ENCODE measurements at regions not wholly inside any gene's neighbourhood (a gene's known extent, or its start where the extent isn't known, plus 50 kb on each side); places are given as distances from the start of the nearest gene placed in this dataset.

DNA sequence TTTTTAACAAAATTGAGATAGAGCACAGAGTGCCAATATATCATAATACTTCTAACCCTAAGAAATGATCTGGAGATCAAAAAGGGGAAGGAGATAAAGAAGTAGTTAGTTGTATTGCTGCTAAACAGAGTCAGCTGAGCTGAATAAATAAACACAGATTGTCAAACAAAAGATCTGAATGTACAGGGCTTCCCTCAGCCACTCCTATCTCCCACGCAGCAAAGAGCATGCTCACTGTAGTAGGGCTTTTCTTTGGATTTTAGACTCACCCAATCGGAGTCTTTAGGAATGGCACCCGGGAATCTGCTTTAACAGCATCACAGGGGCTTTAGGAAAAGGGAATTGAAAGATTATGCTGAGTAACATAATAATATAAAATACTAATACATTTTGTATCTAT lies 222.2 kb upstream of the STXBP5 start (continued):
- TF ChIP-seq CREB1 (IDR thresholded peaks at IDR 0.05) (no peak), CREB1 (CRISPR knock-in tag; IDR thresholded peaks at IDR 0.05) (peak; percentile 21; the same call in 1 of the 2 replicates), HNF4A (CRISPR knock-in tag; IDR thresholded peaks at IDR 0.05) (peak; percentile 18; the same call in 1 of the 2 replicates), GATAD2A (CRISPR knock-in tag; IDR thresholded peaks at IDR 0.05) (peak; percentile 76), KAT8 (CRISPR knock-in tag; IDR thresholded peaks at IDR 0.05) (0 out of 2 replicates have a peak, but pooled peaks have one; percentile 8), CEBPG (CRISPR knock-in tag; IDR thresholded peaks at IDR 0.05) (peak; percentile 16; the same call in 1 of the 2 replicates), ZNF773 (CRISPR knock-in tag; IDR thresholded peaks at IDR 0.05; ENCODE audit: borderline replicate concordance) (no peak), TEAD3 (CRISPR knock-in tag; optimal IDR thresholded peaks at IDR 0.05; ENCODE audit: borderline replicate concordance) (peak; percentile 18), HMG20B (CRISPR knock-in tag; conservative IDR thresholded peaks at IDR 0.05) (0 out of 2 replicates have a peak, but pooled peaks have one; percentile 57), THAP11 (CRISPR knock-in tag; IDR thresholded peaks at IDR 0.05) (0 out of 2 replicates have a peak, but pooled peaks have one; percentile 30), ZNF614 (CRISPR knock-in tag; IDR thresholded peaks at IDR 0.05; ENCODE audit: borderline replicate concordance) (peak; percentile 65; the same call in 1 of the 2 replicates), PHF8 (CRISPR knock-in tag; IDR thresholded peaks at IDR 0.05) (no peak), HOXA3 (CRISPR knock-in tag; IDR thresholded peaks at IDR 0.05) (no peak), HNF4G (IDR thresholded peaks at IDR 0.05; ENCODE audit: borderline replicate concordance, low read depth, low read length) (0 out of 2 replicates have a peak, but pooled peaks have one; percentile 8), HNF4G (CRISPR knock-in tag; IDR thresholded peaks at IDR 0.05; ENCODE audit: borderline replicate concordance, low read depth) (no peak), FOXA3 (CRISPR knock-in tag; IDR thresholded peaks at IDR 0.05) (peak; percentile 72), STAT5B (CRISPR knock-in tag; IDR thresholded peaks at IDR 0.05) (peak; percentile 20; the same call in 1 of the 2 replicates), MED1 (CRISPR knock-in tag; IDR thresholded peaks at IDR 0.05) (peak; percentile 34; the same call in 1 of the 2 replicates), TCF7L2 (IDR thresholded peaks at IDR 0.05; ENCODE audit: low read depth, low read length) (no peak), ZNF577 (CRISPR knock-in tag; IDR thresholded peaks at IDR 0.05; ENCODE audit: borderline replicate concordance, low read depth) (no peak), RFX3 (CRISPR knock-in tag; IDR thresholded peaks at IDR 0.05) (no peak)
- TF ChIP-seq, protein P1, sequence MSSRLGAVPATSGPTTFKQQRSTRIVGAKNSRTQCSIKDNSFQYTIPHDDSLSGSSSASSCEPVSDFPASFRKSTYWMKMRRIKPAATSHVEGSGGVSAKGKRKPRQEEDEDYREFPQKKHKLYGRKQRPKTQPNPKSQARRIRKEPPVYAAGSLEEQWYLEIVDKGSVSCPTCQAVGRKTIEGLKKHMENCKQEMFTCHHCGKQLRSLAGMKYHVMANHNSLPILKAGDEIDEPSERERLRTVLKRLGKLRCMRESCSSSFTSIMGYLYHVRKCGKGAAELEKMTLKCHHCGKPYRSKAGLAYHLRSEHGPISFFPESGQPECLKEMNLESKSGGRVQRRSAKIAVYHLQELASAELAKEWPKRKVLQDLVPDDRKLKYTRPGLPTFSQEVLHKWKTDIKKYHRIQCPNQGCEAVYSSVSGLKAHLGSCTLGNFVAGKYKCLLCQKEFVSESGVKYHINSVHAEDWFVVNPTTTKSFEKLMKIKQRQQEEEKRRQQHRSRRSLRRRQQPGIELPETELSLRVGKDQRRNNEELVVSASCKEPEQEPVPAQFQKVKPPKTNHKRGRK (CRISPR knock-in tag; IDR thresholded peaks at IDR 0.05) = no peak
- TF ChIP-seq, protein P2, sequence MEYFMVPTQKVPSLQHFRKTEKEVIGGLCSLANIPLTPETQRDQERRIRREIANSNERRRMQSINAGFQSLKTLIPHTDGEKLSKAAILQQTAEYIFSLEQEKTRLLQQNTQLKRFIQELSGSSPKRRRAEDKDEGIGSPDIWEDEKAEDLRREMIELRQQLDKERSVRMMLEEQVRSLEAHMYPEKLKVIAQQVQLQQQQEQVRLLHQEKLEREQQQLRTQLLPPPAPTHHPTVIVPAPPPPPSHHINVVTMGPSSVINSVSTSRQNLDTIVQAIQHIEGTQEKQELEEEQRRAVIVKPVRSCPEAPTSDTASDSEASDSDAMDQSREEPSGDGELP (IDR thresholded peaks at IDR 0.05; ENCODE audit: borderline replicate concordance, low read depth) = peak; percentile 98
- TF ChIP-seq, protein P3, sequence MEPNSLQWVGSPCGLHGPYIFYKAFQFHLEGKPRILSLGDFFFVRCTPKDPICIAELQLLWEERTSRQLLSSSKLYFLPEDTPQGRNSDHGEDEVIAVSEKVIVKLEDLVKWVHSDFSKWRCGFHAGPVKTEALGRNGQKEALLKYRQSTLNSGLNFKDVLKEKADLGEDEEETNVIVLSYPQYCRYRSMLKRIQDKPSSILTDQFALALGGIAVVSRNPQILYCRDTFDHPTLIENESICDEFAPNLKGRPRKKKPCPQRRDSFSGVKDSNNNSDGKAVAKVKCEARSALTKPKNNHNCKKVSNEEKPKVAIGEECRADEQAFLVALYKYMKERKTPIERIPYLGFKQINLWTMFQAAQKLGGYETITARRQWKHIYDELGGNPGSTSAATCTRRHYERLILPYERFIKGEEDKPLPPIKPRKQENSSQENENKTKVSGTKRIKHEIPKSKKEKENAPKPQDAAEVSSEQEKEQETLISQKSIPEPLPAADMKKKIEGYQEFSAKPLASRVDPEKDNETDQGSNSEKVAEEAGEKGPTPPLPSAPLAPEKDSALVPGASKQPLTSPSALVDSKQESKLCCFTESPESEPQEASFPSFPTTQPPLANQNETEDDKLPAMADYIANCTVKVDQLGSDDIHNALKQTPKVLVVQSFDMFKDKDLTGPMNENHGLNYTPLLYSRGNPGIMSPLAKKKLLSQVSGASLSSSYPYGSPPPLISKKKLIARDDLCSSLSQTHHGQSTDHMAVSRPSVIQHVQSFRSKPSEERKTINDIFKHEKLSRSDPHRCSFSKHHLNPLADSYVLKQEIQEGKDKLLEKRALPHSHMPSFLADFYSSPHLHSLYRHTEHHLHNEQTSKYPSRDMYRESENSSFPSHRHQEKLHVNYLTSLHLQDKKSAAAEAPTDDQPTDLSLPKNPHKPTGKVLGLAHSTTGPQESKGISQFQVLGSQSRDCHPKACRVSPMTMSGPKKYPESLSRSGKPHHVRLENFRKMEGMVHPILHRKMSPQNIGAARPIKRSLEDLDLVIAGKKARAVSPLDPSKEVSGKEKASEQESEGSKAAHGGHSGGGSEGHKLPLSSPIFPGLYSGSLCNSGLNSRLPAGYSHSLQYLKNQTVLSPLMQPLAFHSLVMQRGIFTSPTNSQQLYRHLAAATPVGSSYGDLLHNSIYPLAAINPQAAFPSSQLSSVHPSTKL (CRISPR knock-in tag; IDR thresholded peaks at IDR 0.05) = peak; percentile 87
- TF ChIP-seq, protein P4, sequence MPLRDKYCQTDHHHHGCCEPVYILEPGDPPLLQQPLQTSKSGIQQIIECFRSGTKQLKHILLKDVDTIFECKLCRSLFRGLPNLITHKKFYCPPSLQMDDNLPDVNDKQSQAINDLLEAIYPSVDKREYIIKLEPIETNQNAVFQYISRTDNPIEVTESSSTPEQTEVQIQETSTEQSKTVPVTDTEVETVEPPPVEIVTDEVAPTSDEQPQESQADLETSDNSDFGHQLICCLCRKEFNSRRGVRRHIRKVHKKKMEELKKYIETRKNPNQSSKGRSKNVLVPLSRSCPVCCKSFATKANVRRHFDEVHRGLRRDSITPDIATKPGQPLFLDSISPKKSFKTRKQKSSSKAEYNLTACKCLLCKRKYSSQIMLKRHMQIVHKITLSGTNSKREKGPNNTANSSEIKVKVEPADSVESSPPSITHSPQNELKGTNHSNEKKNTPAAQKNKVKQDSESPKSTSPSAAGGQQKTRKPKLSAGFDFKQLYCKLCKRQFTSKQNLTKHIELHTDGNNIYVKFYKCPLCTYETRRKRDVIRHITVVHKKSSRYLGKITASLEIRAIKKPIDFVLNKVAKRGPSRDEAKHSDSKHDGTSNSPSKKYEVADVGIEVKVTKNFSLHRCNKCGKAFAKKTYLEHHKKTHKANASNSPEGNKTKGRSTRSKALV (CRISPR knock-in tag; IDR thresholded peaks at IDR 0.05) = 0 out of 2 replicates have a peak, but pooled peaks have one; percentile 28
- TF ChIP-seq, protein P5, sequence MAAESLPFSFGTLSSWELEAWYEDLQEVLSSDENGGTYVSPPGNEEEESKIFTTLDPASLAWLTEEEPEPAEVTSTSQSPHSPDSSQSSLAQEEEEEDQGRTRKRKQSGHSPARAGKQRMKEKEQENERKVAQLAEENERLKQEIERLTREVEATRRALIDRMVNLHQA (CRISPR knock-in tag; IDR thresholded peaks at IDR 0.05) = no peak
